H1 (cell line): ENCODE measurements at regions not wholly inside any gene's neighbourhood (a gene's known extent, or its start where the extent isn't known, plus 50 kb on each side); places are given as distances from the start of the nearest gene placed in this dataset.

Experiments used
- CTCF ChIA-PET: fragments of 300-600 bp; sonication (Branson Sonifier 250); formaldehyde crosslinking; loops from one replicate; lab custom pipeline; 2021; ENCODE audit not compliant: partially characterized antibody; lab: Charles Lee
- POLR2A ChIA-PET: fragments of 300-600 bp; sonication (Branson Sonifier 250); formaldehyde crosslinking; loops from one replicate; lab custom pipeline; 2021; ENCODE audit warnings: inconsistent platforms; ENCODE audit not compliant: partially characterized antibody; lab: Charles Lee
- DNase-seq, 2 experiments: peaks; one replicate each; pipeline versions ENCODE4 v3.0.0 to v3.0.0-alpha.2; 2010 to 2022; ENCODE audit warnings: low spot score in 2 of 2, low read depth in 1 of 2, mixed read lengths in 1 of 2
- FAIRE-seq: peaks from 2 replicates; lab custom pipeline; 2011; peaks lifted over from hg19 to GRCh38; lab: Jason Lieb, UNC
- H2AFZ ChIP-seq: 2 replicates; pipeline ENCODE4 v1.8.1; 2012; ENCODE audit warnings: low read length, inconsistent platforms
- H2AK5ac ChIP-seq: 2 replicates; pipeline ENCODE4 v1.6.1; 2013; ENCODE audit warnings: low read depth, low read length
- H2BK120ac ChIP-seq: replicated peaks from 2 replicates; pipeline ENCODE3; 2013; ENCODE audit warnings: low read depth, low read length, inconsistent platforms
- H2BK12ac ChIP-seq: 2 replicates; pipeline ENCODE4 v1.6.1; 2013; ENCODE audit warnings: low read depth, low read length
- H2BK15ac ChIP-seq: 2 replicates; pipeline ENCODE4 v1.6.1; 2013; ENCODE audit warnings: low read length
- H2BK20ac ChIP-seq: 2 replicates; pipeline ENCODE4 v1.6.1; 2013; ENCODE audit warnings: low read length
- H2BK5ac ChIP-seq: 2 replicates; pipeline ENCODE4 v1.6.1; 2013; ENCODE audit warnings: low read depth, low read length
- H3K14ac ChIP-seq: 2 replicates; pipeline ENCODE4 v1.6.1; 2013; ENCODE audit warnings: inconsistent platforms; ENCODE audit not compliant: insufficient read length
- H3K18ac ChIP-seq: 2 replicates; pipeline ENCODE4 v1.6.1; 2013; ENCODE audit warnings: low read length; ENCODE audit errors: extremely low read depth
- H3K23ac ChIP-seq: 2 replicates; pipeline ENCODE4 v1.6.1; 2013; ENCODE audit warnings: inconsistent platforms; ENCODE audit not compliant: insufficient read length
- H3K23me2 ChIP-seq: 2 replicates; pipeline ENCODE4 v1.6.1; 2013; ENCODE audit warnings: low read depth, low read length
- H3K27ac ChIP-seq: 2 replicates; pipeline ENCODE4 v1.6.1; 2011; ENCODE audit warnings: low read depth, low read length, inconsistent platforms
- H3K27me3 ChIP-seq, 4 experiments: replicated peaks in 1 of 4; 1 replicate in 1 of 4; 2 replicates in 3 of 4; pipeline versions ENCODE4 v1.6.1 to v1.8.1; 2011 to 2013; ENCODE audit warnings: low read length in 3 of 4, mild to moderate bottlenecking in 3 of 4, inconsistent platforms in 2 of 4, mixed read lengths in 2 of 4, moderate library complexity in 1 of 4; ENCODE audit not compliant: control insufficient read depth in 3 of 4, insufficient read depth in 3 of 4; ENCODE audit errors: extremely low read depth in 1 of 4
- H3K36me3 ChIP-seq, 4 experiments: 2 replicates each; pipeline versions ENCODE4 v1.6.1 to v1.8.1; 2011 to 2013; ENCODE audit warnings: mild to moderate bottlenecking in 4 of 4, low read length in 3 of 4, moderate library complexity in 2 of 4, control low read depth in 1 of 4, inconsistent platforms in 1 of 4; ENCODE audit not compliant: insufficient read depth in 4 of 4, control insufficient read depth in 2 of 4
- H3K4ac ChIP-seq: replicated peaks from 2 replicates; pipeline ENCODE3; 2013; ENCODE audit warnings: low read length, low read depth, mixed read lengths, inconsistent platforms; ENCODE audit not compliant: insufficient read length
- H3K4me1 ChIP-seq, 4 experiments: replicated peaks in 1 of 4; 1 replicate in 1 of 4; 2 replicates in 3 of 4; pipeline versions ENCODE4 v1.6.1 to v1.8.1; 2011 to 2013; ENCODE audit warnings: low read length in 3 of 4, inconsistent platforms in 2 of 4, mixed read lengths in 1 of 4; ENCODE audit not compliant: insufficient read depth in 4 of 4, control insufficient read depth in 3 of 4
- H3K4me2 ChIP-seq, 2 experiments: 2 replicates each; pipeline versions ENCODE4 v1.6.1 to v1.8.1; 2011 to 2013; ENCODE audit warnings: low read depth in 2 of 2, low read length in 2 of 2, control low read depth in 1 of 2, inconsistent platforms in 1 of 2, mild to moderate bottlenecking in 1 of 2; ENCODE audit not compliant: insufficient read depth in 1 of 2
- H3K4me3 ChIP-seq, 4 experiments: fragments of 200-600, 300-600 bp in 1 of 4; sonication (generic), shearing (Covaris generic), sonication (Bioruptor Twin) in 1 of 4; 2 replicates each; pipeline versions ENCODE4 v1.5.1 to v1.8.1; 2011 to 2016; ENCODE audit warnings: low read length in 4 of 4, low read depth in 3 of 4, control low read depth in 2 of 4, inconsistent platforms in 2 of 4, mild to moderate bottlenecking in 2 of 4, mixed read lengths in 1 of 4, moderate library complexity in 1 of 4; ENCODE audit not compliant: insufficient read depth in 2 of 4; ENCODE audit errors: extremely low read depth in 1 of 4
- H3K56ac ChIP-seq: replicated peaks from 2 replicates; pipeline ENCODE3; 2013; ENCODE audit warnings: low read depth, mild to moderate bottlenecking, mixed read lengths, low read length, inconsistent platforms; ENCODE audit not compliant: insufficient read length
- H3K79me1 ChIP-seq: 2 replicates; pipeline ENCODE4 v1.6.1; 2013; ENCODE audit warnings: low read depth, low read length, control low read depth
- H3K79me2 ChIP-seq, 2 experiments: 2 replicates each; pipeline versions ENCODE4 v1.6.1 to v1.8.1; 2012 to 2013; ENCODE audit warnings: low read length in 2 of 2, mild to moderate bottlenecking in 2 of 2, inconsistent platforms in 1 of 2; ENCODE audit not compliant: insufficient read depth in 2 of 2, control insufficient read depth in 1 of 2
- H3K9ac ChIP-seq, 4 experiments: replicated peaks in 1 of 4; 1 replicate in 1 of 4; 2 replicates in 3 of 4; pipeline versions ENCODE4 v1.6.1 to v1.8.1; 2011 to 2013; ENCODE audit warnings: low read depth in 3 of 4, low read length in 3 of 4, control low read depth in 2 of 4, mild to moderate bottlenecking in 2 of 4, moderate library complexity in 2 of 4, inconsistent platforms in 1 of 4; ENCODE audit errors: extremely low read depth in 1 of 4
- H3K9me3 ChIP-seq, 2 experiments: 2 replicates each; pipeline versions ENCODE4 v1.6.1 to v1.8.1; 2012 to 2013; ENCODE audit warnings: mild to moderate bottlenecking in 2 of 2, moderate library complexity in 2 of 2, control low read depth in 1 of 2, inconsistent platforms in 1 of 2, low read depth in 1 of 2, low read length in 1 of 2, mixed read lengths in 1 of 2; ENCODE audit not compliant: insufficient read depth in 2 of 2
- H4K20me1 ChIP-seq, 2 experiments: replicated peaks in 1 of 2; 2 replicates each; pipeline versions ENCODE3 to v1.8.1; 2011 to 2013; ENCODE audit warnings: inconsistent platforms in 2 of 2, low read length in 2 of 2, mild to moderate bottlenecking in 1 of 2; ENCODE audit not compliant: insufficient read depth in 2 of 2, control insufficient read depth in 1 of 2
- H4K5ac ChIP-seq: 2 replicates; pipeline ENCODE4 v1.6.1; 2013; ENCODE audit warnings: low read length, low read depth, mixed read lengths, inconsistent platforms; ENCODE audit not compliant: insufficient read length
- H4K8ac ChIP-seq: 2 replicates; pipeline ENCODE4 v1.8.0; 2013; ENCODE audit warnings: mild to moderate bottlenecking, moderate library complexity, low read length, inconsistent platforms; ENCODE audit not compliant: insufficient read depth; ENCODE audit errors: extremely low read depth
- H4K91ac ChIP-seq: replicated peaks from 2 replicates; pipeline ENCODE3; 2013; ENCODE audit warnings: low read length, mixed read lengths, inconsistent platforms; ENCODE audit not compliant: insufficient read length
- BCL11A ChIP-seq, 2 experiments: IDR thresholded peaks; one replicate each; pipeline ENCODE4 v1.6.1; 2011; ENCODE audit warnings: low read depth in 2 of 2, low read length in 2 of 2, mild to moderate bottlenecking in 2 of 2
- MAFK ChIP-seq: IDR thresholded peaks from 2 replicates; pipeline ENCODE4 v1.6.1; 2012; ENCODE audit warnings: low read depth, mild to moderate bottlenecking, improper control_type of control experiment, low read length
- POLR2A ChIP-seq, 2 experiments: IDR thresholded peaks; 1 replicate in 1 of 2; 2 replicates in 1 of 2; pipeline ENCODE4 v1.6.1; 2011; ENCODE audit warnings: low read depth in 2 of 2, low read length in 2 of 2, mild to moderate bottlenecking in 2 of 2; ENCODE audit errors: control extremely low read depth in 1 of 2
- POLR2AphosphoS5 ChIP-seq: IDR thresholded peaks from 2 replicates; pipeline ENCODE4 v1.6.1; 2011; ENCODE audit warnings: low read depth, low read length
- SIN3A ChIP-seq, 2 experiments: IDR thresholded peaks in 1 of 2; conservative IDR thresholded peaks in 1 of 2; 2 replicates each; pipeline ENCODE4 v1.6.1; 2011 to 2012; ENCODE audit warnings: low read length in 2 of 2, improper control_type of control experiment in 1 of 2, low read depth in 1 of 2, mild to moderate bottlenecking in 1 of 2
- TCF12 ChIP-seq: IDR thresholded peaks from 2 replicates; pipeline ENCODE4 v1.6.1; 2011; ENCODE audit warnings: low read depth, mild to moderate bottlenecking, low read length

DNA sequence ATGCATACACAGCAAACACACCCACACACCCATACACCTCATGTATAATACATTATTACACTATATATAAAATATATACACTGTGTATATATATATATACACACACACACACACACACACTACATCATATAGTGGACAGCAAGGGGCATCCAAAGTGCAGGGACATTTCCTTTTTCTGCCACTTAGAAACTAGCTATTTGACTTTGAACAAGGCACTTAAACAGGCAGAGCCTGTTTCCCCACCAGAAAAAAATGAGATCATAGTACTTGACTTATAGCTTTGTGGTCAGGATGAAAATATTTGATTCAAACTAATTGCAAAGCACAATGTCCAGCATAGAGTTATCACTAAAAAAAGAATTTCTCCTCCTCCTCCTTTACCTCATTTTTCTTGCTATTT, 254.3 kb upstream of the NPVF start:
- H4K91ac ChIP-seq = no peak overlapping the region
- H3K4ac ChIP-seq = no peak overlapping the region
- H2BK5ac ChIP-seq = no peak overlapping the region
- no peaks in the 10 kb centered on the region for H3K79me2 ChIP-seq
- no peak overlapping the region for H3K56ac ChIP-seq
- H4K8ac ChIP-seq = no peak overlapping the region
- H3K9ac ChIP-seq = no peak overlapping the region
- no peak overlapping the region for H2BK15ac ChIP-seq
- H2BK120ac ChIP-seq = no peak overlapping the region
- no peaks in the 10 kb centered on the region for H3K4me1 ChIP-seq
- no peaks in the 10 kb centered on the region for H4K20me1 ChIP-seq
- no peak for DNase-seq
- POLR2A ChIA-PET = no interaction called here
- no peak for FAIRE-seq
- no peak overlapping the region for H2BK20ac ChIP-seq
- H3K4me2 ChIP-seq = no peak overlapping the region
- H3K9me3 ChIP-seq = no peaks in the 10 kb centered on the region
- no peaks in the 10 kb centered on the region for H3K27me3 ChIP-seq
- no peak overlapping the region for H3K27ac ChIP-seq
- H3K79me1 ChIP-seq = no peaks in the 10 kb centered on the region
- H2BK12ac ChIP-seq = no peak overlapping the region
- CTCF ChIA-PET = interaction anchor here (0.7 to 1.8 kb wide), 4 partner anchors 10 to 223 kb away, joined by 3 to 9 read pairs (median 3); no protein-coding TSS in a partner anchor
- no peak overlapping the region for H3K23ac ChIP-seq
- no peak overlapping the region for H3K18ac ChIP-seq
- no peak overlapping the region for H2AK5ac ChIP-seq
- no peak overlapping the region for H4K5ac ChIP-seq
- H3K23me2 ChIP-seq = no peaks in the 10 kb centered on the region
- H3K14ac ChIP-seq = no peak overlapping the region
- TF ChIP-seq MAFK (no peak), BCL11A (IDR thresholded peaks at IDR 0.05; ENCODE audit: low read depth in 2 of 2, low read length in 2 of 2) (no peak), SIN3A (conservative IDR thresholded peaks at IDR 0.05 in 1 of 2, IDR thresholded peaks at IDR 0.05 in 1 of 2; ENCODE audit: low read depth in 1 of 2, low read length in 2 of 2) (no peak), TCF12 (no peak), POLR2A (IDR thresholded peaks at IDR 0.05; ENCODE audit: control extremely low read depth in 1 of 2, low read depth in 2 of 2, low read length in 2 of 2) (no peak), POLR2AphosphoS5 (no peak)
- H3K4me3 ChIP-seq = no peak overlapping the region
- H2AFZ ChIP-seq = no peak overlapping the region
- H3K36me3 ChIP-seq = no peaks in the 10 kb centered on the region
